OCI-LY7 (cell line): ENCODE measurements at regions not wholly inside any gene's neighbourhood (a gene's known extent, or its start where the extent isn't known, plus 50 kb on each side); places are given as distances from the start of the nearest gene placed in this dataset.

Experiments
- CTCF ChIP-seq: fragments of 200-600 bp; sonication (generic); conservative IDR thresholded peaks from 2 replicates; pipeline ENCODE4 v1.5.1; 2014; ENCODE audit warnings: mild to moderate bottlenecking, antibody characterized with exemption, low read length, moderate library complexity, mixed read lengths
- EZH2phosphoT487 ChIP-seq: fragments of 200-600 bp; sonication (generic); IDR thresholded peaks from 2 replicates; pipeline ENCODE4 v1.6.1; 2018; ENCODE audit warnings: low read depth, borderline replicate concordance, mild to moderate bottlenecking, mixed run types, antibody characterized with exemption, low read length, moderate library complexity, mixed read lengths

- TF ChIP-seq CTCF = no peak
- no peak for TF ChIP-seq EZH2phosphoT487
Observed at GRCh38 chr2:146455325-146455724, 1389.5 kb upstream of the ACVR2A start.
